Peyer's patch (tissue), 4 donors: ENCODE measurements at regions not wholly inside any gene's neighbourhood (a gene's known extent, or its start where the extent isn't known, plus 50 kb on each side); places are given as distances from the start of the nearest gene placed in this dataset.

Experiments used
- POLR2A ChIP-seq, 2 donors: fragments of 450-650 bp; IDR thresholded peaks; one replicate each; pipeline ENCODE4 v1.5.1; 2017; ENCODE audit warnings: antibody characterized with exemption in 2 of 2, mild to moderate bottlenecking in 2 of 2, moderate library complexity in 2 of 2
- TF ChIP-seq, protein P1 (sequence below), 6 experiments: fragments of 450-650 bp in 4 of 6; fragments of 200-600 bp in 2 of 6; sonication (generic) in 1 of 6; IDR thresholded peaks; one replicate each; pipeline ENCODE4 v1.5.1; 2017 to 2019; ENCODE audit warnings: antibody characterized with exemption in 6 of 6, mild to moderate bottlenecking in 3 of 6, moderate library complexity in 1 of 6

DNA sequence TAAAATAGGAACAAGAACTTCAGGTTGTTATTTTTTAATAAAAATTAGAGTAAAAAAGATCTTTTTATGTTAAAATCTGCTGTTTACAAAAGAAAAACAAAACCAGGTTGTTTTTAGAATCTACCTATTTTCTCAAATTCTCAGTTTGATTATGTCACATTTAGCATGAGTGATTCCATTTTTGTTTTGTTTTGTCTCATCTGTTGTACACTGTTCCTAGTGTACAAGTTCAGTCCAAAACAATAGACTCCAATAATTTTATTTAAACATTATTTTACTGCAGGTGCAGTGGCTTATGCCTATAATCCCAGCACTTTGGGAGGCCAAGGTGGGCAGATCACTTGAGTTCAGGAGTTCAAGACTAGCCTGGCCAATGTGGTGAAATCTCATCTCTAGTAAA is 2142.7 kb downstream of the TP53TG3F start:
- no peak for TF ChIP-seq POLR2A (IDR thresholded peaks at IDR 0.05)
- TF ChIP-seq, protein P1, sequence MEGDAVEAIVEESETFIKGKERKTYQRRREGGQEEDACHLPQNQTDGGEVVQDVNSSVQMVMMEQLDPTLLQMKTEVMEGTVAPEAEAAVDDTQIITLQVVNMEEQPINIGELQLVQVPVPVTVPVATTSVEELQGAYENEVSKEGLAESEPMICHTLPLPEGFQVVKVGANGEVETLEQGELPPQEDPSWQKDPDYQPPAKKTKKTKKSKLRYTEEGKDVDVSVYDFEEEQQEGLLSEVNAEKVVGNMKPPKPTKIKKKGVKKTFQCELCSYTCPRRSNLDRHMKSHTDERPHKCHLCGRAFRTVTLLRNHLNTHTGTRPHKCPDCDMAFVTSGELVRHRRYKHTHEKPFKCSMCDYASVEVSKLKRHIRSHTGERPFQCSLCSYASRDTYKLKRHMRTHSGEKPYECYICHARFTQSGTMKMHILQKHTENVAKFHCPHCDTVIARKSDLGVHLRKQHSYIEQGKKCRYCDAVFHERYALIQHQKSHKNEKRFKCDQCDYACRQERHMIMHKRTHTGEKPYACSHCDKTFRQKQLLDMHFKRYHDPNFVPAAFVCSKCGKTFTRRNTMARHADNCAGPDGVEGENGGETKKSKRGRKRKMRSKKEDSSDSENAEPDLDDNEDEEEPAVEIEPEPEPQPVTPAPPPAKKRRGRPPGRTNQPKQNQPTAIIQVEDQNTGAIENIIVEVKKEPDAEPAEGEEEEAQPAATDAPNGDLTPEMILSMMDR (IDR thresholded peaks at IDR 0.05): no peak
